ENCODE measurements at regions not wholly inside any gene's neighbourhood (a gene's known extent, or its start where the extent isn't known, plus 50 kb on each side); places are given as distances from the start of the nearest gene placed in this dataset.
A peak's percentile ranks its signal among the peaks of the same experiment; 100 is the strongest.

DNA sequence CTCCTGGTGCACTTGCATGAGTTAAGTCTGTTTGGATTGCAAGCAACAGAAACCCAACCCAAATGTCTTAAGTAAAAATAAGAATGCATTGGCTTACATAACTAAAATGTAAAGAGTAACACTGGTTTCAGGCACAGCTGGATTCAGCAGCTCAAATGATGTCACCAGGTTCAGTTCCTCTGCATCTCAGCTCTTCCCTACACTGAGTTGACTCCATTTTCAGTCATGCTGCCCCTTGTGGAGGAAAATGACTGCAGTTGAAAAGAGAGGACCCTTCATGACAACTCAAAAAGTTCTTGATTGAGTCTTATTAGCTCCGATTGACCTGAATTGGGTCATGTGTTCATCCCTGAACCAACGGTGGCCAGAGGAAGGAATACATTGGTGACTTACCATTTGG is 138.5 kb upstream of the ABI3BP start:
- Histone ChIP-seq H3K36me3 (ENCODE audit: control insufficient read depth in 2 of 2, insufficient read depth in 2 of 2, low read length in 1 of 2) (no peaks in the 10 kb centered on the region), H3K27ac (ENCODE audit: control insufficient read depth, insufficient read depth) (no peak overlapping the region), H3K9ac (ENCODE audit: control insufficient read depth, insufficient read depth, low read length) (no peak overlapping the region), H3K4me2 (ENCODE audit: control insufficient read depth, insufficient read depth) (no peak overlapping the region), H3K4me1 (ENCODE audit: control insufficient read depth, insufficient read depth, low read length) (no peaks in the 10 kb centered on the region), H3K9me3 (replicated peaks; ENCODE audit: control insufficient read depth, insufficient read depth, low read length) (peaks cover 3% of the 10 kb centered on the region; the same call in 2 of the 3 replicates), H3K79me2 (ENCODE audit: control insufficient read depth, insufficient read depth, low read length) (no peaks in the 10 kb centered on the region), H2AFZ (ENCODE audit: control insufficient read depth, low read depth, low read length) (no peak overlapping the region), H3K27me3 (replicated peaks in 1 of 2; ENCODE audit: control insufficient read depth in 2 of 2, insufficient read depth in 2 of 2, low read length in 1 of 2) (no peaks in the 10 kb centered on the region; a peak in 1 of 4 replicates), H3K4me3 (no peak overlapping the region), H4K20me1 (ENCODE audit: control insufficient read depth, insufficient read depth) (no peaks in the 10 kb centered on the region)
- DNase-seq (ENCODE audit: low read depth, low spot score): no peak
- no peak for ATAC-seq
- ChIA-PET SMC1A (ENCODE audit: uncharacterized antibody, unreplicated experiment) (no interaction called here), CTCF (no interaction called here), POLR2A (no interaction called here), RAD21 (ENCODE audit: unreplicated experiment) (no interaction called here)
- BruUV-seq (replicated peaks): no TSS peak
- in situ Hi-C loops (cut with MboI) (no loop called here), intact Hi-C loops (cut with micrococcal nuclease; ENCODE audit: unreplicated experiment) (no loop called here)
- 48% methylated on average over 2 of the region's 2 CpGs for WGBS (ENCODE audit: insufficient coverage, insufficient replicate concordance, low lambda C conversion rate, missing lambda C conversion rate)
- TF ChIP-seq, protein P1, sequence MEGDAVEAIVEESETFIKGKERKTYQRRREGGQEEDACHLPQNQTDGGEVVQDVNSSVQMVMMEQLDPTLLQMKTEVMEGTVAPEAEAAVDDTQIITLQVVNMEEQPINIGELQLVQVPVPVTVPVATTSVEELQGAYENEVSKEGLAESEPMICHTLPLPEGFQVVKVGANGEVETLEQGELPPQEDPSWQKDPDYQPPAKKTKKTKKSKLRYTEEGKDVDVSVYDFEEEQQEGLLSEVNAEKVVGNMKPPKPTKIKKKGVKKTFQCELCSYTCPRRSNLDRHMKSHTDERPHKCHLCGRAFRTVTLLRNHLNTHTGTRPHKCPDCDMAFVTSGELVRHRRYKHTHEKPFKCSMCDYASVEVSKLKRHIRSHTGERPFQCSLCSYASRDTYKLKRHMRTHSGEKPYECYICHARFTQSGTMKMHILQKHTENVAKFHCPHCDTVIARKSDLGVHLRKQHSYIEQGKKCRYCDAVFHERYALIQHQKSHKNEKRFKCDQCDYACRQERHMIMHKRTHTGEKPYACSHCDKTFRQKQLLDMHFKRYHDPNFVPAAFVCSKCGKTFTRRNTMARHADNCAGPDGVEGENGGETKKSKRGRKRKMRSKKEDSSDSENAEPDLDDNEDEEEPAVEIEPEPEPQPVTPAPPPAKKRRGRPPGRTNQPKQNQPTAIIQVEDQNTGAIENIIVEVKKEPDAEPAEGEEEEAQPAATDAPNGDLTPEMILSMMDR (IDR thresholded peaks at IDR 0.05 in 2 of 3, conservative IDR thresholded peaks at IDR 0.05 in 1 of 3; ENCODE audit: control insufficient read depth in 2 of 3, extremely low read depth in 1 of 3, insufficient read depth in 1 of 3, low read depth in 3 of 3, low read length in 3 of 3): 0 out of 6 replicates have a peak, but pooled peaks of 1 of the 3 experiments have one; percentile 16
- no peak for TF ChIP-seq JUND (IDR thresholded peaks at IDR 0.05; ENCODE audit: low read depth, low read length)
- no peak for FAIRE-seq

DNA sequence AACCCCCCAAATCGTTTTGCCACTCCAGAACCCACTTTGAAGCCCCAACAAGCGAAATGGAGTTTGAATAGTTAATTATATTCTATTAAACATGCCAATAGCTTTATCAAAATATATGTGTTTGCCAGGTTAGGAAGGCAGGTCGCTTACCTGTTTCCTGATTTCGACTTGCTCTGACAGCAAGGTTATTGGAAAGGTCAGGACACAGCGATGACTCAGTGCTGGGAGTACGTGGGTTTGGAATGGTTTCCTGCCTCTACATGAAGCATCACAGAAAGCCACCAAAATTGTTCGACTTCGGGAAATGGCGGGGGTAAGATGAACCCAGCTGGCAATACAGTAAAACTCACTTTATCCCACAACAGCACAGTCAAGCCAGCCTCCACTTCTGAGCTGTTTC is 135.6 kb upstream of the ABI3BP start:
- BruUV-seq (replicated peaks): no TSS peak
- H3K27me3 ChIP-seq (replicated peaks in 1 of 2; ENCODE audit: control insufficient read depth in 2 of 2, insufficient read depth in 2 of 2, low read length in 1 of 2): no peaks in the 10 kb centered on the region; a peak in 1 of 4 replicates
- ChIA-PET RAD21 (ENCODE audit: unreplicated experiment) (no interaction called here), CTCF (no interaction called here), POLR2A (no interaction called here), SMC1A (ENCODE audit: uncharacterized antibody, unreplicated experiment) (no interaction called here)
- H2AFZ ChIP-seq (ENCODE audit: control insufficient read depth, low read depth, low read length): no peak overlapping the region
- no peak overlapping the region for H3K4me3 ChIP-seq
- no peaks in the 10 kb centered on the region for H4K20me1 ChIP-seq (ENCODE audit: control insufficient read depth, insufficient read depth)
- no peak overlapping the region for H3K9ac ChIP-seq (ENCODE audit: control insufficient read depth, insufficient read depth, low read length)
- H3K9me3 ChIP-seq (replicated peaks; ENCODE audit: control insufficient read depth, insufficient read depth, low read length): peaks cover 3% of the 10 kb centered on the region; the same call in 2 of the 3 replicates
- H3K27ac ChIP-seq (ENCODE audit: control insufficient read depth, insufficient read depth): no peak overlapping the region
- no peaks in the 10 kb centered on the region for H3K4me1 ChIP-seq (ENCODE audit: control insufficient read depth, insufficient read depth, low read length)
- no peak overlapping the region for H3K4me2 ChIP-seq (ENCODE audit: control insufficient read depth, insufficient read depth)
- intact Hi-C loops (cut with micrococcal nuclease; ENCODE audit: unreplicated experiment) (no loop called here), in situ Hi-C loops (cut with MboI) (no loop called here)
- H3K36me3 ChIP-seq (ENCODE audit: control insufficient read depth in 2 of 2, insufficient read depth in 2 of 2, low read length in 1 of 2): no peaks in the 10 kb centered on the region
- FAIRE-seq: no peak
- ATAC-seq: no peak
- H3K79me2 ChIP-seq (ENCODE audit: control insufficient read depth, insufficient read depth, low read length): no peaks in the 10 kb centered on the region
- 26% methylated on average over 9 of the region's 9 CpGs for WGBS (ENCODE audit: insufficient coverage, insufficient replicate concordance, low lambda C conversion rate, missing lambda C conversion rate)
- DNase-seq (ENCODE audit: low read depth, low spot score): no peak
- TF ChIP-seq, protein P2, sequence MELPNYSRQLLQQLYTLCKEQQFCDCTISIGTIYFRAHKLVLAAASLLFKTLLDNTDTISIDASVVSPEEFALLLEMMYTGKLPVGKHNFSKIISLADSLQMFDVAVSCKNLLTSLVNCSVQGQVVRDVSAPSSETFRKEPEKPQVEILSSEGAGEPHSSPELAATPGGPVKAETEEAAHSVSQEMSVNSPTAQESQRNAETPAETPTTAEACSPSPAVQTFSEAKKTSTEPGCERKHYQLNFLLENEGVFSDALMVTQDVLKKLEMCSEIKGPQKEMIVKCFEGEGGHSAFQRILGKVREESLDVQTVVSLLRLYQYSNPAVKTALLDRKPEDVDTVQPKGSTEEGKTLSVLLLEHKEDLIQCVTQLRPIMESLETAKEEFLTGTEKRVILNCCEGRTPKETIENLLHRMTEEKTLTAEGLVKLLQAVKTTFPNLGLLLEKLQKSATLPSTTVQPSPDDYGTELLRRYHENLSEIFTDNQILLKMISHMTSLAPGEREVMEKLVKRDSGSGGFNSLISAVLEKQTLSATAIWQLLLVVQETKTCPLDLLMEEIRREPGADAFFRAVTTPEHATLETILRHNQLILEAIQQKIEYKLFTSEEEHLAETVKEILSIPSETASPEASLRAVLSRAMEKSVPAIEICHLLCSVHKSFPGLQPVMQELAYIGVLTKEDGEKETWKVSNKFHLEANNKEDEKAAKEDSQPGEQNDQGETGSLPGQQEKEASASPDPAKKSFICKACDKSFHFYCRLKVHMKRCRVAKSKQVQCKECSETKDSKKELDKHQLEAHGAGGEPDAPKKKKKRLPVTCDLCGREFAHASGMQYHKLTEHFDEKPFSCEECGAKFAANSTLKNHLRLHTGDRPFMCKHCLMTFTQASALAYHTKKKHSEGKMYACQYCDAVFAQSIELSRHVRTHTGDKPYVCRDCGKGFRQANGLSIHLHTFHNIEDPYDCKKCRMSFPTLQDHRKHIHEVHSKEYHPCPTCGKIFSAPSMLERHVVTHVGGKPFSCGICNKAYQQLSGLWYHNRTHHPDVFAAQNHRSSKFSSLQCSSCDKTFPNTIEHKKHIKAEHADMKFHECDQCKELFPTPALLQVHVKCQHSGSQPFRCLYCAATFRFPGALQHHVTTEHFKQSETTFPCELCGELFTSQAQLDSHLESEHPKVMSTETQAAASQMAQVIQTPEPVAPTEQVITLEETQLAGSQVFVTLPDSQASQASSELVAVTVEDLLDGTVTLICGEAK (IDR thresholded peaks at IDR 0.05; ENCODE audit: borderline replicate concordance): no peak
- TF ChIP-seq STAT3 (IDR thresholded peaks at IDR 0.05; ENCODE audit: low read depth, low read length): no peak
- TF ChIP-seq PAX5 (IDR thresholded peaks at IDR 0.05; ENCODE audit: borderline replicate concordance, low read depth, low read length): no peak
- no peak for TF ChIP-seq SMARCA5 (IDR thresholded peaks at IDR 0.05)
- TF ChIP-seq ZZZ3 (IDR thresholded peaks at IDR 0.05; ENCODE audit: control insufficient read depth, insufficient read length, low read depth): no peak
- no peak for TF ChIP-seq TCF7 (IDR thresholded peaks at IDR 0.05; ENCODE audit: borderline replicate concordance)
- TF ChIP-seq, protein P3, sequence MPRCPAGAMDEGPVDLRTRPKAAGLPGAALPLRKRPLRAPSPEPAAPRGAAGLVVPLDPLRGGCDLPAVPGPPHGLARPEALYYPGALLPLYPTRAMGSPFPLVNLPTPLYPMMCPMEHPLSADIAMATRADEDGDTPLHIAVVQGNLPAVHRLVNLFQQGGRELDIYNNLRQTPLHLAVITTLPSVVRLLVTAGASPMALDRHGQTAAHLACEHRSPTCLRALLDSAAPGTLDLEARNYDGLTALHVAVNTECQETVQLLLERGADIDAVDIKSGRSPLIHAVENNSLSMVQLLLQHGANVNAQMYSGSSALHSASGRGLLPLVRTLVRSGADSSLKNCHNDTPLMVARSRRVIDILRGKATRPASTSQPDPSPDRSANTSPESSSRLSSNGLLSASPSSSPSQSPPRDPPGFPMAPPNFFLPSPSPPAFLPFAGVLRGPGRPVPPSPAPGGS (IDR thresholded peaks at IDR 0.05; ENCODE audit: borderline replicate concordance, insufficient read depth, low read depth, low read length, poor library complexity, severe bottlenecking): no peak
- TF ChIP-seq BRCA1 (IDR thresholded peaks at IDR 0.05; ENCODE audit: low read depth, low read length): no peak

Data from GM12878 (cell line).